ENCODE measurements at regions not wholly inside any gene's neighbourhood (a gene's known extent, or its start where the extent isn't known, plus 50 kb on each side); places are given as distances from the start of the nearest gene placed in this dataset.

DNA sequence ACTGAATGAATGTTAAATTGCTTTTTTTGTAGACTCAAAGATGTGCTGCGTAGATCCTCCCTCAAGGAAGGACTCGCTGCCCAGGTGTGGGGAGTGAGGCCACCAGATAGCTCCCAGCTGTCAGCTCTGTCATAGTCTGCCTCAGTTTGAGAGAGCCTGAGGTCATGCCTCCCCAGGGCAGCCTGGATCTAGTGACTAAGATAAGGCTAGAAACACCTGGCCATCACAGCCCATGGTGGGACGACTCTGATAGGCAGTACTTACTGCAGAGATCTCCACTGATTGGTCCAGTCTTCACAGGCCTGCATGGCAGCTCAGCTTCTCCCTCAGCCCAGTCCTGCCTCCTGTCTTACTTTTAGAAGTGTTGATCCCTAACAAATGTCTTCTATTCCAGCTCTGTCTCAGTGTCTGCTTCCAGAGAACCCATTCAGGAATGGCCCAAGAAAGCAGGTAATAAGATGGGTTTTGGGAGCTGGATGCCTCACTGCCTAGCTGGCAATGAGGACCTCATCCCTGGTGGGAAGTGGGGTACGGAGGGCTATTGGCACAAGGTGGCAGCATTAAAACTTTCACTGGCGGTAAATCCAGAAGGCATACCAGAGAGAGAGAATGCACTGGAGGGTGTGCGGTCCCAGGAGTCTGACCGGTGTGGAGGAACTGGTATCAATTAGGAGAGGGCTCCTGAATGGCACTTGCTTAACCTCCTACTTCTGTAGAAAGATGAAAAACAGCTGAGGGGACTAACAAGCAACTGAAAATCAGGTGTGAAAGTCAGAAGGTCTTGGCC lies 55.3 kb upstream of the GPR37L1 start:
- DNase-seq: no peak

DNA sequence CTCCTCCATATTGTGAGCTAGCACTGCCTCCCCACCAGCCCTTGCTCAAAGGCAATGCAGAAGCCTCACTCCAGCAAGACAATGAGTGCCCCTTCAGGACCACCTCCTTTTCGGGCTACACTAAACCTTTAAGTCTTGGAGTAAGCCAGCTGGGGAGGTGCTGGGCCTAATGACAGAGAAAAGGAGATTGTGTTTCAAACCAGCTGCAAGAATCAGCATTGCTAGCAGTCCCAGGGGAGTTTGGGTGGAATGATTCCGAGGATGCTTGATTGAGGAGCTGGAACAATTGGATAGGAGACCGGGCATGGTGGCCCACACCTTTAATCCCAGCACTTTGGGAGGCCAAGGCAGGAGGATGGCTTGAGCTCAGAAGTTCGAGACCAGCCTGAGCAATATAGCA lies 54.1 kb upstream of the GPR37L1 start:
- no peak for DNase-seq

DNA sequence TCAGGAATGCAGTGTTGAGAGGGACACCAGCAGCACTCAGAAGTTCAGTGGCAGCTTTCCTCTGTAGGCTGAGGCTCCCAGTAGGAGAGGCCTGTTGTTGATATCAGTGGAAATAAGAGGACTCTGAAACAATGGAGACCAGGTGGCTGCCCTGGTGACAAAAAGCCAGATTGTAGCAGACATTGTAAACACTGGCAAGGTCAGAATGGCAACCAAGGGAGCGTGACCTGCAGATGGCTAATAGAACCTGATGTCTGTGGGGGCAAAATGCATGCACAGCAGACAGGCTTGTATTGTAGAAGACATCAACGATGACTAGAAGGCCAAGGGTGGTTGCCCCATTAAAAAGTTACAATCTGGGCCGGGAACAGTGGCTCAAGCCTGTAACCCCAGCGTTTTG lies 53.1 kb upstream of the GPR37L1 start:
- DNase-seq: peak; percentile 11

DNA sequence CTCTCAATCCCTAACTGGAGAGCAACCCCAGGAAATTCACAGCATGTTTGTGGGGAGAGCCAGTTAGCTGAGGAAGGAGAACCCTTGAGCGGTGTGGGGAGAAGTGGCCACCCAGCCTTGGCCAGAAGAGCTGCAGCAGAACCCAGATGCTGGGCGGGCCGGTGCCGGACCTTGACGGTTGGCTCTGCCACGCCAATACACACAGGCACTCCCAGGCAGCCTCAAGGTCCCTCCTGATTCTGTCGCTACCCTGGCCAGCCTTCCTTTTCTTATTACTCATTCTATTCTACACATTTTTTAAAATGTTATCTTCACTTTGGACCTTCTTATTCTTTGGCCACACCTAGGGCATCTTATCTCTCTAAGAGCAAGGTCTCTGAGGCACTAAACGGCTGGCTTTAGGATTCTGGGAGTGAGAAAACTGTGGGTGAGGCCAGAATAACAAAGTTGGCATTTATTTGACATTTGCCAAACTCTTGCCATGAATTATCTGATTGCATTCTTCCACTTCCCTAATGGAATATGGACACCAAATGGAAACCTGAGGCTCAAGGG lies 50.4 kb upstream of the GPR37L1 start:
- DNase-seq: no peak
